Heart left ventricle (tissue), 13 donors: ENCODE measurements at regions not wholly inside any gene's neighbourhood (a gene's known extent, or its start where the extent isn't known, plus 50 kb on each side); places are given as distances from the start of the nearest gene placed in this dataset.

Experiments used
- CTCF ChIP-seq, 12 donors: fragments of 200-600 bp; sonication (generic) in 4 of 12; IDR thresholded peaks; one replicate each; pipeline versions ENCODE4 v1.5.0 to v1.8.0; 2018 to 2022; ENCODE audit warnings: antibody characterized with exemption in 12 of 12, mild to moderate bottlenecking in 5 of 12
- POLR2A ChIP-seq, 2 donors: fragments of 450-650 bp; IDR thresholded peaks; one replicate each; pipeline ENCODE4 v1.6.1; 2017; ENCODE audit warnings: antibody characterized with exemption in 2 of 2, mild to moderate bottlenecking in 2 of 2, moderate library complexity in 2 of 2
- donor health status: ischemic (EF 13 %, LVEDD 7.1; RV severe dilation, severe dysfunction).
- donor health status: DM: no; HTN: yes; CAD: no.
- donor health status: DM: no; HTN: no; CAD: no.
- donor health status: ischemic (EF 25% LVEDD 6.9; RV normal size, moderate dysfunction).
- donor health status: ischemic (EF 25% LVEDD 5.7; RV mildly dilated, moderate dysfunction).
- donor health status: ischemic (EF 35%, LVEDD 5.7; RV mildly dilated, moderate dysfunction).
- donor health status: nonischemic (EF 11% LVEDD 7.7; RV severe dilation, severe dysfunction).
- donor health status: DM: yes; HTN: yes; CAD: no.
- donor health status: PGD.
- donor health status: ischemic (EF 29% LVEDD 5.4; RV normal size, mild dysfunction).
- donor health status: nonischemic (EF 23%, LVEDD 6.1; RV moderate dilation, normal function).

GRCh38 chrX:13252726-13253125, 67.1 kb downstream of the ATXN3L start:
- no peak for TF ChIP-seq CTCF (IDR thresholded peaks at IDR 0.05)
- no peak for TF ChIP-seq POLR2A (IDR thresholded peaks at IDR 0.05)
